Panc1 (cell line): ENCODE measurements at regions not wholly inside any gene's neighbourhood (a gene's known extent, or its start where the extent isn't known, plus 50 kb on each side); places are given as distances from the start of the nearest gene placed in this dataset.

ENCODE experiments used
- ATAC-seq: fragments of 200-7000 bp; cut with Tn5 transposase; 2 replicates; pipeline ENCODE4 v1.9.1; 2020; ENCODE audit warnings: mild to moderate bottlenecking, moderate library complexity
- BruUV-seq: library from RNA; stranded (reverse); fragments of 400-500 nt; replicated peaks from 2 replicates; lab custom pipeline; 2021; lab: Mats Ljungman, UMichigan
- CTCF ChIA-PET: fragments of 300-600 bp; sonication (Branson Sonifier 250); formaldehyde crosslinking; loops from one replicate; lab custom pipeline; 2022; ENCODE audit warnings: antibody characterized with exemption; lab: Charles Lee
- POLR2A ChIA-PET: fragments of 300-600 bp; sonication (Branson Sonifier 250); formaldehyde crosslinking; loops from one replicate; lab custom pipeline; 2022; ENCODE audit warnings: antibody characterized with exemption; lab: Charles Lee
- DNase-seq: peaks from one replicate; pipeline ENCODE4 v3.0.0-alpha.2; 2010; ENCODE audit warnings: low read depth, low spot score
- H3K27ac ChIP-seq: 2 replicates; pipeline ENCODE4 v1.5.1; 2011; ENCODE audit warnings: mild to moderate bottlenecking, low read length, inconsistent platforms
- H3K27me3 ChIP-seq: fragments of 200-500 bp; sonication (Bioruptor generic); 2 replicates; pipeline ENCODE4 v1.6.0; 2014; ENCODE audit warnings: low read length, inconsistent platforms; ENCODE audit not compliant: control insufficient read depth, insufficient read depth
- H3K36me3 ChIP-seq: fragments of 200-500 bp; sonication (Bioruptor generic); 2 replicates; pipeline ENCODE4 v1.5.1; 2014; ENCODE audit warnings: inconsistent platforms, mild to moderate bottlenecking, low read length, moderate library complexity; ENCODE audit not compliant: control insufficient read depth, insufficient read depth
- H3K4me1 ChIP-seq: 2 replicates; pipeline ENCODE4 v1.5.1; 2011; ENCODE audit warnings: inconsistent platforms, mild to moderate bottlenecking, low read length, moderate library complexity; ENCODE audit not compliant: control insufficient read depth, insufficient read depth
- H3K4me3 ChIP-seq, 2 experiments: 2 replicates each; pipeline ENCODE4 v1.5.1; 2011 to 2012; ENCODE audit warnings: low read depth in 2 of 2, low read length in 2 of 2, mild to moderate bottlenecking in 2 of 2, inconsistent platforms in 1 of 2, moderate library complexity in 1 of 2
- H3K9me3 ChIP-seq: fragments of 200-500 bp; sonication (Bioruptor generic); 2 replicates; pipeline ENCODE4 v1.5.1; 2014; ENCODE audit warnings: low read depth, mild to moderate bottlenecking, inconsistent platforms, low read length, moderate library complexity; ENCODE audit not compliant: control insufficient read depth, insufficient read depth
- POLR2AphosphoS5 ChIP-seq: IDR thresholded peaks from 2 replicates; pipeline ENCODE4 v1.6.1; 2012; ENCODE audit warnings: mild to moderate bottlenecking, low read depth, low read length, moderate library complexity
- REST ChIP-seq, 2 experiments: IDR thresholded peaks; 2 replicates each; pipeline ENCODE4 v1.6.1; 2011 to 2012; ENCODE audit warnings: low read depth in 2 of 2, control low read depth in 1 of 2, low read length in 1 of 2, mild to moderate bottlenecking in 1 of 2, moderate library complexity in 1 of 2; ENCODE audit not compliant: insufficient read depth in 1 of 2
- SIN3A ChIP-seq: IDR thresholded peaks from 2 replicates; pipeline ENCODE4 v1.6.1; 2012; ENCODE audit warnings: low read depth, mild to moderate bottlenecking, low read length, moderate library complexity, borderline replicate concordance; ENCODE audit not compliant: insufficient read depth
- TCF7L2 ChIP-seq: IDR thresholded peaks from 2 replicates; pipeline ENCODE4 v1.6.1; 2011; ENCODE audit warnings: mild to moderate bottlenecking, low read depth, low read length, inconsistent platforms
- in situ Hi-C: cut with HindIII; loops from 2 replicates; pipeline ENCODE4 v1.10.0; 2016; ENCODE audit warnings: low sequenced_read_pairs, low pct_unique_long_range_greater_than_20kb
- intact Hi-C: fragments of 100-400 bp; cut with micrococcal nuclease; formaldehyde crosslinking; loops from one replicate; pipeline ENCODE4 v1.10.0; 2022; ENCODE audit not compliant: unreplicated experiment
- TF ChIP-seq, protein P1 (sequence below): fragments of 450-650 bp; IDR thresholded peaks from 2 replicates; pipeline ENCODE4 v1.5.1; 2017; ENCODE audit warnings: mild to moderate bottlenecking

DNA sequence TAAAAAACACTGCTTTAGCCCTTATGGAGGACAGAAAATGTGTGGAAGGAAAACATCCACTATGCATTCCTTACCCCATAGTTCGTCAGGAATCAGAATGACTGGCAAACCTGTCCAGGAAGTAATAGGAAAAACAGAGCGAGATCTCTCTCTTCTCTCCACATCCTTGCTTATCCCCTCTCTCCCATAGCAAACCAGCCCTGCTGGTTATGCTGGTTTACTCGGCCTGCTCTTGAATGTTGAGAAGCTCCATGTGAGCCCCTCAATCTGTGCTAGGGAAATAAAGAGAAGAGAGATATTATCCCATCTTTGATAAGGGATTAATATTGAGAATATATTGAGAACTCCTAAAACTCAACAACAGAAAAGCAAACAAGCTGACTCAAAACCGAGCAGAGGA lies 402.8 kb upstream of the RBFOX1 start:
- Histone ChIP-seq H3K9me3 (no peaks in the 10 kb centered on the region), H3K27me3 (no peaks in the 10 kb centered on the region), H3K4me1 (no peaks in the 10 kb centered on the region), H3K27ac (no peak overlapping the region), H3K4me3 (no peak overlapping the region), H3K36me3 (no peaks in the 10 kb centered on the region)
- ATAC-seq, result no peak
- DNase-seq, result no peak
- ChIA-PET CTCF (no interaction called here), POLR2A (interaction anchor here (0.6 kb wide), 1 partner anchor 860 kb away, joined by 8 read pairs; no protein-coding TSS in a partner anchor)
- TF ChIP-seq SIN3A, result no peak
- TF ChIP-seq POLR2AphosphoS5, result no peak
- TF ChIP-seq TCF7L2, result no peak
- TF ChIP-seq, protein P1, sequence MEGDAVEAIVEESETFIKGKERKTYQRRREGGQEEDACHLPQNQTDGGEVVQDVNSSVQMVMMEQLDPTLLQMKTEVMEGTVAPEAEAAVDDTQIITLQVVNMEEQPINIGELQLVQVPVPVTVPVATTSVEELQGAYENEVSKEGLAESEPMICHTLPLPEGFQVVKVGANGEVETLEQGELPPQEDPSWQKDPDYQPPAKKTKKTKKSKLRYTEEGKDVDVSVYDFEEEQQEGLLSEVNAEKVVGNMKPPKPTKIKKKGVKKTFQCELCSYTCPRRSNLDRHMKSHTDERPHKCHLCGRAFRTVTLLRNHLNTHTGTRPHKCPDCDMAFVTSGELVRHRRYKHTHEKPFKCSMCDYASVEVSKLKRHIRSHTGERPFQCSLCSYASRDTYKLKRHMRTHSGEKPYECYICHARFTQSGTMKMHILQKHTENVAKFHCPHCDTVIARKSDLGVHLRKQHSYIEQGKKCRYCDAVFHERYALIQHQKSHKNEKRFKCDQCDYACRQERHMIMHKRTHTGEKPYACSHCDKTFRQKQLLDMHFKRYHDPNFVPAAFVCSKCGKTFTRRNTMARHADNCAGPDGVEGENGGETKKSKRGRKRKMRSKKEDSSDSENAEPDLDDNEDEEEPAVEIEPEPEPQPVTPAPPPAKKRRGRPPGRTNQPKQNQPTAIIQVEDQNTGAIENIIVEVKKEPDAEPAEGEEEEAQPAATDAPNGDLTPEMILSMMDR, result no peak
- TF ChIP-seq REST (IDR thresholded peaks at IDR 0.05; ENCODE audit: insufficient read depth in 1 of 2, low read depth in 2 of 2, low read length in 1 of 2), result no peak
- intact Hi-C loops, result no loop called here
- in situ Hi-C loops, result no loop called here
- no TSS peak for BruUV-seq

DNA sequence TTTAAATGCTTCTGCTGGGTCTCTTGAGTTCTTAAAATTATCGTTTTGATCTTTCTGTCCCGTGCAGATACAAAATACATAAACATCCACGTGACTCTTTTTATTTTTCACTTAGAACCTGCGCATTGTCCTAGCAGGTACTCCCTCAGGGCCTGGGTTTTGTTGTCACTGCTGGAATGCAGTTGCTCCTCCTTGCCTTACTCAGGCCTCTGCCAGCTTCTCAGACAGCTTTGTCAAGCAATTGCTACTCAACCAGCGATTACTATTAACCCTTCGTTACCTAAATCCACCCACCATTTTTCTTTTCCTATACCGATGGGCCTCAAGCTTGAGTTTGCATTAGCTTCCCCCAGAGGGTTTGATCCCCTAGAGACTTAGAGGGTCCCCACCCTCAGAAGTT lies 405.9 kb upstream of the RBFOX1 start:
- H3K27me3 ChIP-seq, result no peaks in the 10 kb centered on the region
- CTCF ChIA-PET, result no interaction called here
- H3K9me3 ChIP-seq, result no peaks in the 10 kb centered on the region
- no peak for ATAC-seq
- no peak overlapping the region for H3K27ac ChIP-seq
- intact Hi-C loops (no loop called here), in situ Hi-C loops (no loop called here)
- no peak overlapping the region for H3K4me3 ChIP-seq
- no peak for DNase-seq
- no peaks in the 10 kb centered on the region for H3K36me3 ChIP-seq
- no TSS peak for BruUV-seq
- H3K4me1 ChIP-seq, result no peaks in the 10 kb centered on the region
- TF ChIP-seq POLR2AphosphoS5 (no peak), TCF7L2 (no peak), SIN3A (no peak), REST (IDR thresholded peaks at IDR 0.05; ENCODE audit: insufficient read depth in 1 of 2, low read depth in 2 of 2, low read length in 1 of 2) (no peak)
- TF ChIP-seq, protein P1, result no peak
- POLR2A ChIA-PET, result no interaction called here
